ENCODE measurements at regions not wholly inside any gene's neighbourhood (a gene's known extent, or its start where the extent isn't known, plus 50 kb on each side); places are given as distances from the start of the nearest gene placed in this dataset.

DNA sequence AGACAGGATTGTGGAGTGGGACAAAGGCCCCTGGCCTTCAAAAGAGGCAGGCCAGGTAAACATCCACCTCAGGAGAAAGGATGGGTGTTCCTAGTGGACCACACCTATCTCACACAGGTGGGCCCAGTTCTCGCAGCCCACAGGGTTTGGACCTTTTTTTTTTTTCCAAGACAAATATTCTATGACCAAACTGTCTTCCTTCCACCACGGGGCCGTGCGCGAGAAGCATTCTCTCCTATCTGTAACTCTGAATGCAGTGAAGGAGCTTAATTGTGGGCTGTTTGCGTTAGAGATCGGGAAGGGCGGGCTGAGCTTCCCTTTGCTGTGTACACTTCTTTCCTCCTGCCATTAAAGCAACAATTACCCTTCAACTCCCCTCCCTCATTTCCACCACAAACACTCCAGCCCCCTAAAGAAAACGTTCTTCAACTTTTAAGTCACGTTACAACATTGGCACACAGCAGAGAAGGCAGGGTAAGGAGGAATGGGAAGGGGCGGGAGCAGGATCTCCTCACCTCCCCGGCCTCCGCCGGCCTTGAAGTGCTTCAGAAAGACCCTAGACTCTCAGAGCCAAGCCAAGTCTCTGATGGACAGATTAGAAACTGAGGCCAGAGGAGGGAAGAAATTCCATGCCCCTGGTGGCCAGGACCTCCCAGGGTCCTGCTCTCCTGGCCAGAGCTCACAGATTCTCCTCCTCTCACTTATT, 238.4 kb downstream of the BUD13 start:
- TF ChIP-seq, protein P1, sequence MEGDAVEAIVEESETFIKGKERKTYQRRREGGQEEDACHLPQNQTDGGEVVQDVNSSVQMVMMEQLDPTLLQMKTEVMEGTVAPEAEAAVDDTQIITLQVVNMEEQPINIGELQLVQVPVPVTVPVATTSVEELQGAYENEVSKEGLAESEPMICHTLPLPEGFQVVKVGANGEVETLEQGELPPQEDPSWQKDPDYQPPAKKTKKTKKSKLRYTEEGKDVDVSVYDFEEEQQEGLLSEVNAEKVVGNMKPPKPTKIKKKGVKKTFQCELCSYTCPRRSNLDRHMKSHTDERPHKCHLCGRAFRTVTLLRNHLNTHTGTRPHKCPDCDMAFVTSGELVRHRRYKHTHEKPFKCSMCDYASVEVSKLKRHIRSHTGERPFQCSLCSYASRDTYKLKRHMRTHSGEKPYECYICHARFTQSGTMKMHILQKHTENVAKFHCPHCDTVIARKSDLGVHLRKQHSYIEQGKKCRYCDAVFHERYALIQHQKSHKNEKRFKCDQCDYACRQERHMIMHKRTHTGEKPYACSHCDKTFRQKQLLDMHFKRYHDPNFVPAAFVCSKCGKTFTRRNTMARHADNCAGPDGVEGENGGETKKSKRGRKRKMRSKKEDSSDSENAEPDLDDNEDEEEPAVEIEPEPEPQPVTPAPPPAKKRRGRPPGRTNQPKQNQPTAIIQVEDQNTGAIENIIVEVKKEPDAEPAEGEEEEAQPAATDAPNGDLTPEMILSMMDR (IDR thresholded peaks at IDR 0.05) = no peak
- TF ChIP-seq POLR2A (IDR thresholded peaks at IDR 0.05) = no peak
